Fibroblast of villous mesenchyme (primary cell): ENCODE measurements at regions not wholly inside any gene's neighbourhood (a gene's known extent, or its start where the extent isn't known, plus 50 kb on each side); places are given as distances from the start of the nearest gene placed in this dataset.

Experiments
- DNase-seq: peaks from one replicate; pipeline ENCODE4 v3.0.0-alpha.2; 2010; ENCODE audit warnings: low read depth
- H3K4me3 ChIP-seq: 2 replicates; pipeline ENCODE4 v1.5.1; 2011; ENCODE audit warnings: low read depth, mild to moderate bottlenecking, low read length
- CTCF ChIP-seq: IDR thresholded peaks from 2 replicates; pipeline ENCODE4 v1.5.1; 2012; ENCODE audit warnings: low read depth, mild to moderate bottlenecking, low read length; ENCODE audit not compliant: insufficient read depth

- no peak overlapping the region for H3K4me3 ChIP-seq
- DNase-seq: no peak
- TF ChIP-seq CTCF: no peak
Measured at GRCh38 chr21:25343774-25344545, 263.3 kb downstream of the MRPL39 start.

GRCh38 chr21:25342816-25343215, 264.5 kb downstream of the MRPL39 start:
- no peak for TF ChIP-seq CTCF
- H3K4me3 ChIP-seq: no peak overlapping the region
- DNase-seq: no peak

GRCh38 chr21:25341981-25342380, 265.3 kb downstream of the MRPL39 start:
- no peak for TF ChIP-seq CTCF
- H3K4me3 ChIP-seq: no peak overlapping the region
- no peak for DNase-seq

- no peak for DNase-seq
Measured at GRCh38 chr21:25338415-25338814, 268.9 kb downstream of the MRPL39 start.

GRCh38 chr21:25334046-25334730, 273.1 kb downstream of the MRPL39 start:
- DNase-seq: no peak
- H3K4me3 ChIP-seq: no peak overlapping the region
- TF ChIP-seq CTCF: no peak

More at GRCh38 chr21:25338415-25338814, 268.9 kb downstream of the MRPL39 start:
- H3K4me3 ChIP-seq: no peak overlapping the region
- no peak for TF ChIP-seq CTCF

GRCh38 chr21:25331286-25331685, 276.0 kb downstream of the MRPL39 start:
- TF ChIP-seq CTCF: no peak
- no peak for DNase-seq
- no peak overlapping the region for H3K4me3 ChIP-seq
